Activated naive CD8-positive, alpha-beta T cell treated with anti-CD3 and anti-CD28 coated beads for 36 hours (primary cell): ENCODE measurements at regions not wholly inside any gene's neighbourhood (a gene's known extent, or its start where the extent isn't known, plus 50 kb on each side); places are given as distances from the start of the nearest gene placed in this dataset.

ENCODE experiments used
- DNase-seq: peaks from one replicate; pipeline ENCODE4 v3.0.0; 2021
- H3K27ac Mint-ChIP-seq: one replicate; pipeline ENCODE4 v1.8.0; 2022; ENCODE audit warnings: mild to moderate bottlenecking, moderate library complexity, mixed read lengths
- H3K27me3 Mint-ChIP-seq: one replicate; pipeline ENCODE4 v1.8.0; 2022; ENCODE audit warnings: mild to moderate bottlenecking, mixed read lengths
- H3K36me3 Mint-ChIP-seq: one replicate; pipeline ENCODE4 v1.8.0; 2021; ENCODE audit warnings: mild to moderate bottlenecking, mixed read lengths
- H3K4me1 Mint-ChIP-seq: one replicate; pipeline ENCODE4 v1.8.0; 2021; ENCODE audit warnings: mixed read lengths
- H3K4me3 Mint-ChIP-seq: one replicate; pipeline ENCODE4 v1.8.0; 2022; ENCODE audit warnings: mild to moderate bottlenecking, moderate library complexity, mixed read lengths
- H3K9me3 Mint-ChIP-seq: one replicate; pipeline ENCODE4 v1.8.0; 2022; ENCODE audit warnings: mixed read lengths

- Mint-ChIP-seq H3K9me3 (peaks cover 4% of the 10 kb centered on the region), H3K27ac (no peak overlapping the region), H3K4me3 (no peak overlapping the region), H3K4me1 (no peaks in the 10 kb centered on the region), H3K27me3 (no peaks in the 10 kb centered on the region), H3K36me3 (no peaks in the 10 kb centered on the region)
- DNase-seq, result no peak
Observed at GRCh38 chr2:211306929-211307328, 750.5 kb downstream of the CPS1 start.
